Breast epithelium (tissue), 3 donors: ENCODE measurements at regions not wholly inside any gene's neighbourhood (a gene's known extent, or its start where the extent isn't known, plus 50 kb on each side); places are given as distances from the start of the nearest gene placed in this dataset.

Experiments used
- POLR2A ChIP-seq: fragments of 450-650 bp; IDR thresholded peaks from one replicate; pipeline ENCODE4 v1.6.1; 2016; ENCODE audit warnings: antibody characterized with exemption, mild to moderate bottlenecking, moderate library complexity
- TF ChIP-seq, protein P1 (sequence below), 3 donors: fragments of 450-650 bp; IDR thresholded peaks; one replicate each; pipeline ENCODE4 v1.5.1; 2016 to 2017; ENCODE audit warnings: antibody characterized with exemption in 3 of 3, mild to moderate bottlenecking in 3 of 3, moderate library complexity in 3 of 3

DNA sequence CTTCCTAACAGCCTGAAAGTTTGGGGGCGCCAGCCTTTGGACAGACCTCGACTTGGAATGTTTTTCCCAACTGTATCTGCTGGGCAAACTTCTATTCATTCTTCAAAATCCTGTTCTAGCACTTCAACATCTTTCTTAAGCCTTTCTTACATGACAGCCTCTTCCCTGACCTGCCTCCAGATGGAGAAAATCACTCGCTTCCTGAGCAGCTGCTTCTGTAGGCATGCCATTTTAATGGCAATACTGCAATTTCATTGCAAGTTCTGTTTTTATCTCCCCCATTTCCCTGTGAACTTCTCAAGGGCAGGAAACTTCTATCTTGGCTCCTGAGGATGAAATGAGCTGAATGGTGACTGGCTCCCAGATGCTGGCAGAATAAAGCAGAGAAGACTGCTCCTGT, 128.8 kb upstream of the ASIC2 start:
- TF ChIP-seq, protein P1, sequence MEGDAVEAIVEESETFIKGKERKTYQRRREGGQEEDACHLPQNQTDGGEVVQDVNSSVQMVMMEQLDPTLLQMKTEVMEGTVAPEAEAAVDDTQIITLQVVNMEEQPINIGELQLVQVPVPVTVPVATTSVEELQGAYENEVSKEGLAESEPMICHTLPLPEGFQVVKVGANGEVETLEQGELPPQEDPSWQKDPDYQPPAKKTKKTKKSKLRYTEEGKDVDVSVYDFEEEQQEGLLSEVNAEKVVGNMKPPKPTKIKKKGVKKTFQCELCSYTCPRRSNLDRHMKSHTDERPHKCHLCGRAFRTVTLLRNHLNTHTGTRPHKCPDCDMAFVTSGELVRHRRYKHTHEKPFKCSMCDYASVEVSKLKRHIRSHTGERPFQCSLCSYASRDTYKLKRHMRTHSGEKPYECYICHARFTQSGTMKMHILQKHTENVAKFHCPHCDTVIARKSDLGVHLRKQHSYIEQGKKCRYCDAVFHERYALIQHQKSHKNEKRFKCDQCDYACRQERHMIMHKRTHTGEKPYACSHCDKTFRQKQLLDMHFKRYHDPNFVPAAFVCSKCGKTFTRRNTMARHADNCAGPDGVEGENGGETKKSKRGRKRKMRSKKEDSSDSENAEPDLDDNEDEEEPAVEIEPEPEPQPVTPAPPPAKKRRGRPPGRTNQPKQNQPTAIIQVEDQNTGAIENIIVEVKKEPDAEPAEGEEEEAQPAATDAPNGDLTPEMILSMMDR (IDR thresholded peaks at IDR 0.05) = no peak
- no peak for TF ChIP-seq POLR2A
